AG04450 (cell line): ENCODE measurements at regions not wholly inside any gene's neighbourhood (a gene's known extent, or its start where the extent isn't known, plus 50 kb on each side); places are given as distances from the start of the nearest gene placed in this dataset.
"Not testable (repeated sequence)": the region's sequence is repeated elsewhere in the genome, so short reads cannot be mapped to it uniquely, and the experiment has no call there.

Source experiments
- CTCF ChIA-PET: fragments of 300-600, 350-600 bp; formaldehyde crosslinking; extraction: SDS; loops from one replicate; lab custom pipeline; 2022; ENCODE audit warnings: antibody characterized with exemption, inconsistent platforms; lab: Charles Lee
- POLR2A ChIA-PET: fragments of 350-600 bp; formaldehyde crosslinking; extraction: SDS; loops from one replicate; lab custom pipeline; 2021; ENCODE audit warnings: antibody characterized with exemption, inconsistent platforms; lab: Yijun Ruan, JAX
- DNase-seq: peaks from one replicate; pipeline ENCODE4 v3.0.0-alpha.2; 2011; ENCODE audit warnings: low read depth, low spot score
- H3K27ac ChIP-seq: one replicate; pipeline ENCODE4 v1.5.1; 2012; ENCODE audit warnings: low read depth, low read length, control low read depth
- H3K27me3 ChIP-seq: one replicate; pipeline ENCODE4 v1.6.0; 2012; ENCODE audit warnings: low read length; ENCODE audit not compliant: control insufficient read depth, insufficient read depth
- H3K4me3 ChIP-seq: 2 replicates; pipeline ENCODE4 v1.5.1; 2011; ENCODE audit warnings: mild to moderate bottlenecking, low read depth, low read length, control low read depth
- H3K9me3 ChIP-seq: 2 replicates; pipeline ENCODE4 v1.5.1; 2012; ENCODE audit warnings: low read length; ENCODE audit not compliant: control insufficient read depth, insufficient read depth
- CTCF ChIP-seq: IDR thresholded peaks from 2 replicates; pipeline ENCODE4 v1.5.1; 2011; ENCODE audit warnings: low read depth, low read length, control low read depth, inconsistent platforms

GRCh38 chr3:193165431-193166120, 75.4 kb upstream of the PLAAT1 start:
- CTCF ChIA-PET = no interaction called here

DNA sequence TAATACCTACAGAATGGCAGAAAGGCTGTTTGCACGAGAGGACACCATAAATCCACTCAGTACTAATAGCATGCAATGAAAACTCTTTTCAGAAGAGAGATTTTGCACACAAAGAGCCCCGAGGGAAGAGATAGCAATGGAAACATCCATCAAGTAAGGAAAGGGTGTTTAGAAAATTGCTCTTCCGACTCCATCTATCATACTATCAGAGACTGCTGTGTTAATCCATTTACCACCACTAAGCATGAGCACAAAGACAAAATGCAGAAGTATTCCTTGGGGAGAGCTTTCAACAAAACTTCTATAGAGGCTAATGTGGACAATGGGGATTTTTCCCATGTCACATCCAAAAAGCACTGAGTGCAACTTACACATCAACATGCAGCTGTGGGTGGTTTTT, 72.1 kb upstream of the PLAAT1 start:
- POLR2A ChIA-PET = no interaction called here
- no peaks in the 10 kb centered on the region for H3K9me3 ChIP-seq

More at GRCh38 chr3:193165431-193166120, 75.4 kb upstream of the PLAAT1 start:
- DNase-seq = no peak
- Histone ChIP-seq H3K4me3 (no peak overlapping the region), H3K9me3 (no peaks in the 10 kb centered on the region), H3K27me3 (no peaks in the 10 kb centered on the region), H3K27ac (no peak overlapping the region)
- POLR2A ChIA-PET = no interaction called here
- no peak for TF ChIP-seq CTCF

GRCh38 chr3:193174140-193174539, 66.9 kb upstream of the PLAAT1 start:
- CTCF ChIA-PET = no interaction called here
- H3K4me3 ChIP-seq = no peak overlapping the region
- no peak overlapping the region for H3K27ac ChIP-seq
- no peak for DNase-seq
- POLR2A ChIA-PET = no interaction called here
- no peak for TF ChIP-seq CTCF
- H3K9me3 ChIP-seq = no peaks in the 10 kb centered on the region
- no peaks in the 10 kb centered on the region for H3K27me3 ChIP-seq

More for the DNA sequence above, 72.1 kb upstream of the PLAAT1 start:
- DNase-seq = no peak
- no peaks in the 10 kb centered on the region for H3K27me3 ChIP-seq
- H3K27ac ChIP-seq = no peak overlapping the region
- CTCF ChIA-PET = no interaction called here
- H3K4me3 ChIP-seq = no peak overlapping the region
- TF ChIP-seq CTCF = no peak

GRCh38 chr3:193179332-193180012, 61.5 kb upstream of the PLAAT1 start:
- H3K27me3 ChIP-seq, H3K27ac ChIP-seq, POLR2A ChIA-PET, CTCF ChIA-PET, H3K4me3 ChIP-seq, DNase-seq, H3K9me3 ChIP-seq: not testable (repeated sequence)

DNA sequence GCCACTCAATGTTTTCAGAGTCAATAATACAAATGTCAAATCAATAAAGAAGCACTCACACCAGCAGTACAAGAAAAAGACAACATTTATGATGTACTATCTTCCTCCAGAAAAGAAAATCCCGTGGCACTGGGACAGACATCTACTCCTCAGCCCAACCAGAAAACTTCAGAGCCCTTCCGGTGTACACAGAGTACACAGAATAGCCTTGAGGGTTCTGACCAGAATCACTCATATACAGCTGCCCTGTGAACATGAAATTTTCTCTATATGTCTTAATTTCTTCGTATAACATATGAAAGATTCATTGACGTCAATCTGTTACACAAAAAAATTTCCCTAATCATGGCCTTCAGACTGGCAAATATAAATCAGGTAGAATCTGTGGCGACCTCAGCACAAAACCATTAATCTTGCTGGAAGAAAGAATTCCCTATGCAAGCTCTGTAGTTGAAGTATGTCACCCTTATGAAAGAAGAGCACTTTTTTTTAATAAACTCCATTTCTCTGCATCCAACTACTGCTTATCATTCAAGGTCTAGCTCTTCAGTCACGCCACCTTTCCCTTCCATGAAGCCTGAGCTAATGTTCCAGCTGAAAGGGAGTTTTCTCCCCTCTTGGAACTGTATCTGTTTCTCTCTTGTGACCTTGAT, 53.8 kb upstream of the PLAAT1 start:
- CTCF ChIA-PET = interaction anchor here (0.7 to 1.0 kb wide), 2 partner anchors 146 to 374 kb away, joined by 3 to 5 read pairs; no protein-coding TSS in a partner anchor
- H3K4me3 ChIP-seq = no peak overlapping the region
- no peak overlapping the region for H3K27ac ChIP-seq
- no peak for DNase-seq
- no peaks in the 10 kb centered on the region for H3K9me3 ChIP-seq
- POLR2A ChIA-PET = no interaction called here
- no peaks in the 10 kb centered on the region for H3K27me3 ChIP-seq
- TF ChIP-seq CTCF = no peak
